ENCODE measurements at regions not wholly inside any gene's neighbourhood (a gene's known extent, or its start where the extent isn't known, plus 50 kb on each side); places are given as distances from the start of the nearest gene placed in this dataset.

DNA sequence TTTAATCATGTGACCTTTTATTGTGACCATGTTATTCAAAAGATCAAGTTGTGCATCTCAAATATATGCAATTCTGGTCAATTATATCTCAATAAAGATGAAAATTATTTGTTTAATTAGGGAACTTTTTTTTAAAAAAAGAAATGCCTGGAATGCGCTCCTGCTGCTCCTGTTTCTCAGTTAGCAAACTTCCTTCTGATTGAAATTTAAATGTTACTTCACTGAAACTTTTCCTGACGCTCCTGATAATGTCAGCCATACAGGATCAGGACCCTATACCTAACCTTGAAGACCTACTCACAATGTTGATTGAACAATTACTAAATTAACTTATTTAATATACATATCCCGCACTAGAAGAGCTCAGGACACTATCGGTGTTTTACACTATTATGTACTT is 190.4 kb downstream of the MACC1 start:
- no peak for FAIRE-seq

DNA sequence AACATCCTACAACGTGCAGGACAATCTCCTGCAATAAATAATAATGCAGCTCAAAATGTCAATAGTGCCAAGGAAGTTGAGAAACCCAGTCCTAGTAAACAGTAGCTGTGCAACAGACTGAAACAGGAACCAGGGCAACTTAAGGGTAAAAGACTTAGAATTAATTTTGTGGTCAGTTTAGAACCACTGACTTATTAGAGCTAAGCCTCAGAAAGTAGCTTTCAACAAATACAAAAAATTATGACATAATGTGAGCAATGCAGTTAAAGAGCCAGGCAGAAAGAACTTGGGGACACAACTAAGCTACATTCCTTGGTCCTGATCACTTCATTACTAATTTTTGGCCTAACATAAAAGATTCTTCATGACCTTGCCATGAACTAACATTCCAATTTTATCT is 195.4 kb downstream of the MACC1 start:
- peak; percentile 44 for DNase-seq (ENCODE audit: low spot score)
- peak; percentile 71 for FAIRE-seq

More for the DNA sequence above, 190.4 kb downstream of the MACC1 start:
- no peak for DNase-seq (ENCODE audit: low spot score)

DNA sequence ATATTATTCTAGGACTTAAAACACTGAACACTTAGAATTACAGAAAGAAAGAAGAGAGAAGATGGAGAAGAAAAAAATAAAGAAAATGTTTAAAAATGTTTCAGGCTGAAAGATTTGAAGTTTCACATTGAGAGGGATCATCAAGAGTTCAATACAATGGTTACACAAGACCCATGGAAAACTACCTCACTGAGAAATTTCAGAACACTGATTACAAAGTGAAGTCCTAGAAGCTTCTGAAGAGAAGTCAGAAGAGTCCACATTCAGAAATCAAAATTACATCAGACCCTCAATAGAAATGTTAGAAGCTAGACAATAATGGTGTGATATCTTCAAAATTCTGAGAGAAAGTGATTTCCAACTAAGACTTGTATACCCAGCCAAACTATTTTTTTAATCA is 196.1 kb downstream of the MACC1 start:
- FAIRE-seq (peak; percentile 5), DNase-seq (ENCODE audit: low spot score) (no peak)

DNA sequence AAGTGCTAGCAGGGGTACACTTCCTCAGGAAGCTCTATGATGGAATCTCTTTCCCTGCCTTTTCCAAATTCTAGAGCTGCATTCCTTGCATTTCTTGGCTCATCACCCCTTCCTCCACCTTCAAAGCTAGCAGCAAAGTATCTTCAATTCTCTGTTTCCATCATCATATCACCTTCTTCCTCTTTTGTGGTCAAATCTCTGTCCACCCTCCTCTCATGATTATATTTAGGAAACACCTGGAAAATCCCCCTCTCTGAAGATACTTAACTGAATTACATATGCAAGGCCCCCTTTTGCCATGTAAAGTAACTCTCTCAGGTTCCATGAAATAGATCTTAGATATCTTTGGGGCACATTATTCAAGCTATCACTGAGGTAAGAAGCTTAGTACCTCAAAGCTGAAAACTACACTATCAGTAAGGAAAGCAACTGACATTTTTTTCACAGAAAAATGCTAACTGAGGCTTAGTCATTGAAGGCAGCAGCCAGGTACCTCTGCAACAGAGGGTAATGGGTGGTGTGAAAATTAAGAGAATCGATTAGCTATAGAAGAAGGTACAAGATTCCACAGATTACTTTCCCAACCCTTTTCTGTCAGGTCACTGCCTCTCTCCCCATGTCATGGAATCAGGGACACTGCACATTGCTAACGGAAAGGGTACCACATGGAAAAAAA is 197.3 kb downstream of the MACC1 start:
- no peak for FAIRE-seq
- DNase-seq (ENCODE audit: low spot score) = no peak

DNA sequence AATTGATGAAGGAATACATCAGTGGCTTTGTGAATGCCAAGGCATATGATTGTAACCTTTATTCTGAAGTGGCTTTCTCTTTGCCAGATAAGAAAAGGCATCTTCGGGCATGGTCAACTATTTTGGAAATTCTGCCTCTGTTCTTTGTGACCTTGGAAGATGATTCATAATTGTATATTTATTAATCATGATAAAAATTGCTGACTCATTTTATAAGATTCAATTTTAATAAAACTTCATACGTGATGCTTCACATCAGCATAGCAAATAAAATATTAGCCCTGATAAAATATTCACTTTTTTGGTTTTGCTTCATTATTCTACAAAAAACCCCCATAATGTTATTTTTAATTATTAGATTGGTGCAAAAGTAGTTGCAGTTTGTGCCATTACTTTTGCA is 200.5 kb downstream of the MACC1 start:
- no peak for DNase-seq (ENCODE audit: low spot score)
- no peak for FAIRE-seq

DNA sequence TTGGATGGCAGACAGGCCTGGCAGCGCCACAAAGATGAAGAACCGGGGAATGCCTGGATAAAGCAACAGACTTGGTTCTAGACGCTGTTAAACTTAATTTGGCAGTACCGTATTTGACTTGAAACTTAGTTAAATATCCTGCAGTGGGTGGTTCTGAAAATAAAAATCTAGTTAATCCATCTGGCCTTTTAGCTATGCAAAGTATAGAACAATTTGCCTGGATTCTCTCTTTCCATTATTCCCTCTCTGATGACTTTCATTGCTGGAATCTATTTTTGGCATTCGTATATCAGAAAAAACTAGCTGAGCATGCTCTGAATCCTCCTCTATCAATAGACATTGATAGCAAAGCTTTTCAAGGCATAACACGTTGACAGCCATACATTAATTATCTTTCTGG is 203.6 kb downstream of the MACC1 start:
- no peak for FAIRE-seq

DNA sequence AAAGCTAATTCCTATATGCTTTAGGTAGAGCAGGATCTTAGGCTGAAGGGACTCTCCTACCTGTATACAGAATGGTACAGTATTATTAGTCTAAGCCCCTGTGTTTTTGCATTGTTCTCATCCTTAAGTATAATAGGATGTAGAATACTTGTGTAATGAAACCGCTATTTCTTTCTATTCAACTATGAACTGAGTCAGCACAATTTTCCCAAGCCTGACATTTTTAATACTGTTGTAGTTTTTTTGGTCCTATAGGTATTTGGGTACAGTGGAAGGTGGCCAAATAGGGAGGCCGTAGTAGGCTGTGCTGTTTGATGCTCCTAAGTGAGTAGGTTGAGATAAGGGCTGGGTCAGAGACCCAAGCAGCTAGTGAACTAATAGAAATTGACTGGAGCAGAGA is 205.1 kb downstream of the MACC1 start:
- FAIRE-seq = no peak
- no peak for DNase-seq (ENCODE audit: low spot score)

More for the DNA sequence above, 203.6 kb downstream of the MACC1 start:
- no peak for DNase-seq (ENCODE audit: low spot score)

DNA sequence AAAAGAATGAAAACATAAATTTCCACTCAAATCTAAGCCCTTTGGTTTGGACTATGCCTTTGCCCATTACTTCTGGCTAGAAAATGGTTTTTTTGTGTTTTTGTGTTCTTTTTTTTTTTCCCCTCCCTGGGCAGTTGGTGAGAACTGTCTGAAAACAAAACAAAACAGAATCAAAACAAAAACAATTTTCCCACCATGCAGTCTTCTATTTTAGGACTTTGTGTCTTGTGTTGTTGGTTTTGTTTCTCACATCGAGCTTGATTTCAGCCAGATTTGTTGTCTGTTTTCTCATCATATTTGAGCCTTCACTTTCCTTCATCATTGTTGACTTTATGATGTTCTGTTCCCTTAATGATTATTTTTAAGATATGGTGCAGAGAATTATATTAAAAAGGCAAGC is 206.3 kb downstream of the MACC1 start:
- no peak for FAIRE-seq
- DNase-seq (ENCODE audit: low spot score) = no peak

DNA sequence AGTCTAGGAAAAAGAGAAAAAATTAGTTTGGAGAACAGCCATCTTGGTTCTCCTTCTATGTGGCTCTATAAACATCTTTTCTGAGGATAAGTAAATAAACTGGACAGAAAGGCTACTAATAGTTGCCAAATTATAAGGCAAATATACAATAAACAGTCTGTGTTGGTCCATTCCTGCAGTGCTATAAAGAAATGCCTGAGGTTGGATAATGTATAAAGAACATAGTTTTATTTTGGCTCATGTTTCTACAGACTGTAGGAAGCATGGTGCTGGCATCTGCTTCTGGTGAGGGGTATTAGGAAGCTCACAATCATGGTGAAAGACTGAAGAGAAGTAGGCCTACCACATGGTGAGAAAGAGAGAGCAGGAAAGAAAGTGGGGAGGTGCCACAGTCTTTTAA is 209.7 kb downstream of the MACC1 start:
- FAIRE-seq (no peak), DNase-seq (ENCODE audit: low spot score) (no peak)

DNA sequence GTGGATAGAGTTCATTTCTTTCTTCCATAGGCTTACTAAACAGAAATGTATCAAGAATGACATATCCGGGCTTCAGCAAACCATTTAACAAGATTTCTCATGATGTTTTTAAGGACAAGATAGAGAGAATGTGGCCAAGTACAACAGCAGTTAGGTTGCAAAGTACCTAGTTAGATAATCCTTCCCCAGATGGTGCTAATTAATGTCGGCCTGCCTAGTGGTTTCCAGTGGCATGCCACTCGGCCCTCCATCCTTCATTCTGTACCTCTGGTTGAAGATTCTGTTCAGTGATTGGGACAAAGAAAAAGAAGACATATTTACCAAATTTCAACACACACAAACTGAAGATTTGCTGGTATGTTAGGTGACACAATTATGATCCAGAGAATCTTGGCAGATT is 212.1 kb downstream of the MACC1 start:
- no peak for FAIRE-seq
- DNase-seq (ENCODE audit: low spot score) = no peak

DNA sequence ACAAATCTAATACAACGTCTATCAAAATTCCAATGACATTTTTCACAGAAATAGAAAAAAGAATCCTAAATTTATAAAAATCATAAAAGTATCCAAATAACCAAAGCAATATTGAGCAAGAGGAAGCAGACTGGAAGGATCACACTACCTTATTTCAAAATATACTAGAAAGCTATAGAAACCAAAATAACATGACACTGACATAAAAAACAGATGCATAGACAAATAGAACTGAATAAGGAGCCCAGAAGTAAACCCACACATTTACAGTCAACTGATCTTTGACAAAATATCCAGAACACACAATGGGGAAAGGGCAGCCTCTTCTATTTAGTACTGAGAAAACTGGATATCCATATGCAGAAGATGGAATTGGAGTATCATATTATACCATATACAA is 217.5 kb downstream of the MACC1 start:
- DNase-seq (ENCODE audit: low spot score) = no peak
- no peak for FAIRE-seq

DNA sequence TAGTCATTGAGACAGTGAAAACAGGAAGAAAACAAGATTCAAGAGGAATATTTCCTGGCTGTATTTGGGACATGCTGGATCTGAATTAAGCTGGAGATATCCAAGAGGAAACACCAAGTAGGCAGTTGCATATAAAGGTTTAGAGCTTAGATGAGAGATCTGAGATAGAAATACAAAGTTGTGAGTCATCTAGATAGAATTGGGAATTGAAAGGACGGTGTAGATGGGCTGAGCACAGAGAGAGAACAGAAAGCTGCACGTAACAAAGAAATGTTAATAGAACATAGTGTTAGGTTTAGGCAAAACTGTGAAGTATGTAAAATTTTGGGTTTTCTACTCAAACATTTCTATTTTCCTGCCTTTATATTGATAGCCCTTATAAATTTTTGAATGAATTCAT is 218.5 kb upstream of the TMEM196 start:
- no peak for DNase-seq (ENCODE audit: low spot score)
- no peak for FAIRE-seq

DNA sequence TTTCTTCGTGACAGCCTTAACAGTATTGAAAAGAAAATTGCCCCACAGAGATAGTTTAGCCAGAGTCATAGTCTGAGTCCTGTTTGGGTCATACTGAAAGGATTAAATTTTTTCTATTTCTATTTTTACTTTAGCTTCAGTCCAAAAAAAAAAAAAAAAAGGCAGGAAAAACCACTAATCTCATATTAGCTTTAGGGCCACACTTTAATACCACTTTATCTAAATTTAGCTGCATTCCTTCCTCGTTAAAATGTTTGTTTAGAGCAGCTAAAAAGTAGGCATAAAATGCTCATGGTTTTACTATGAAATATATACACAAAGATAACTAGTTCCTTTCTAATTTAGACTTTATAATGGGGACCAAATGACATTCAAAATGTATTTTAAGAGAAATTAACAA is 216.5 kb upstream of the TMEM196 start:
- no peak for FAIRE-seq
- no peak for DNase-seq (ENCODE audit: low spot score)

DNA sequence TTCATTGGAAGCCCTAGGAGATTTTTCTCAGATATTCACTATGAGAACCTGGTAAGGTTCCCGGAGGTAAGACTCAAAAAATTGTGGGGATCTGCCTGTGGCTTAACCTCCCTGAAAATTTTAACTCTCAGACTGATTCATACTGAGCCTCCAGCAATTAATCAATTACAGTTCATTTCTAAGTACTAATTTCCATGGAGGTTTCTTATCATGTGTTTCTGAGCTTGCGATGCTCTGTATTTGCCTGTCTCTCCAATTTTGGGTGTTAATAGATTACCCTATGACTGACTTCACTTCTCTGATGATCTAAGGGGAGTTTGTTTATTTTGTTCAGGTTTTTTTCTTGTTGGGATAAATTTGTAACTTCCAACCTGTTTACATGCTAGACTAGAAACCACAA is 215.4 kb upstream of the TMEM196 start:
- FAIRE-seq (no peak), DNase-seq (ENCODE audit: low spot score) (no peak)

DNA sequence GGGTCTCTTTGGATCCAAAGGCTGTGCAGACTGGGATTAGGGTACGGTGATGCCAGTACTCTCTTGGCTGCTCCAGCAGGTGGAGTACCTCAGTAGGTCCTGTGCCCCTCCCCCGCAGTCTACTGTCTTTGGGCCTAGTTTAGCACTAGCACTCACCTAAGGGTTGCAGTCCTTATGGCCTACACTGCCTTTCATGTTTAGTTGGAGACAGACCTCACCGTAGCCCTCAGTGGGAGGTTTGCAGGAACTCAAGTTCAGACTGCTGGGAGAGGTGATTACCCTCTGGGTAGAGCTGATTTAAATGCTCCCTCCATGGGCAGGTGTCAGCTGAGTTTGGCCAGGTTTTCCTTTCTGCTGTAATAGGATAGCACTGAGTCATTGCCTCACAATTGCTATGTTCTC is 210.8 kb upstream of the TMEM196 start:
- DNase-seq (ENCODE audit: low spot score) = no peak
- no peak for FAIRE-seq

DNA sequence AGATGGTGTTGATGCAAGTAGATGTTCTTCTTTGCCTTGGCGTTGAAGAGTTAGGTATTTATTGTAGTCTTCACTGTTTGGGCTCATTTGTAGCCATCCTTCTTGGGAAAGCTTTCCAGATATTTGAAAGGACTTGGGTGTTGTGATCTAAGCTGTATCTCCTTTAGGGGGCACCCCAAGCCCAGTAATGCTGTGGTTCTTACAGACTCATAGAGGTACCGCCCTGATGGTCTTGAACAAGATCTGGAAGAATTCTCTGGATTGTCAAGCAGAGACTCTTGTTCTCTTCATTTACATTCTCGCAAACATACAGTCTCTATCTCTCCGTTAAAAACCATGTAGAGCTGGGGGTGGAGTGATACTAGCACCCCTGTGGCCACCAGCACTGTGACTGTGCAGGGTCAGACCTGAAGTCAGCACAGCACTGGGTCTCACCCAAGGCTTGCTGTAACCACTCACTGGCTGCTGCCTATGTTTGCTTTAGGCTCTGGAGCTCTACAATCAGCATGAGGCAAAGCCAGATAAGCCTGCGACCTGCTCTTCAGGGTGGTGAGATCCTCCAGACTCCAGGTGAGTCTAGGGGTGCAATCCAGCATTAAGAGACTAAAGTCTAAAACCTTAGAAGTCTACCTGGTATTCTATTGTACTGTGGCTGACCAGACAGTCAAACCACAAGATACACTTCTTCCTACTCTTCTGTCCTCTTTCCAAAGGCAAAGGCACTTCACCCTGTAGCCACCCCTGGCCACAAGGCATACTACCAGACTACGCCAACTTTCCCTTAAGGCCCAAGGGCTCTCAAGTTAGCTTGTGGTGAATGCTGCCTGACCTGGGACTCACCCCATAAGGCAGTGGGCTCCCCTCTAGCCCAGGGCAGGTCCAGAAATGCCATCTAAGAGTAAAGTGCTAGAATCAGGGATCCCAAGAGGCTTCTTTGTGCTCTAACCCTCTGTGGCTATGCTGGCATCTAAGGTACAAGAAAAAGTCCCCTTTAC is 209.7 kb upstream of the TMEM196 start:
- FAIRE-seq = no peak
- DNase-seq (ENCODE audit: low spot score) = no peak

DNA sequence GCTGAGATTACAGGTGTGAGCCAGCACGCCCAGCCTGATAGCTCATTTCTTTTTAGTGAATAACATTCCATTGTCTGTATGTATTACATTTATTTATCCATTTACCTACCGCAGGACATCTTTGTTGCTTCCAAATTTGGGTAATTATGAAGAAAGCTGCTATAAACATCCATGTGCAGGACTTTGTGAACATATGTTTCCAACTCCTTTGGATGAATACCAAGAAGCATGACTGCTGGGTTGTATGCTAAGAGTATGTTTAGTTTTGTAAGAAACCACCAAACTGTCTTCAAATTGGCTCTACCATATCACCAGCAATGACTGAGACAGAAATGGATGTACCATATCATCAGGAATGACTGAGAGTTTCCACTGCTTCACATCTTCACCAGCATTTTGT is 200.2 kb upstream of the TMEM196 start:
- FAIRE-seq (no peak), DNase-seq (ENCODE audit: low spot score) (no peak)

DNA sequence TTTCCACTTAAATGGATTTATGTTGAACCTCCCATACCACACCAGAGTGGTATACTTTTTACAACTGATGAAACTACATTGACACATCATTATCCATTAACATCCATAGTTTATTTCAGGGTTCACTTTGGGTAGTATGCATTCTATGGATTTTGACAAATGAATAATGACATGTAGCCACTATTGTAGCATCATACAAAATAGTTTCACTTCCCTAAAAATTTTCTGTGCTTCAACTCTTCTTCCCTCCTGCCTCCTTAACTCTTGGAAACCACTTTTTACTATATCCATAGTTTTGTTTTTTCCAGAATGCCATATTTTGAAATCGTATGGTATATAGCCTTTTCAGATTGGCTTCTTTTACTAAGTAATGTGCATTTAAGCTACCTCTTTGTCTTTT is 199.5 kb upstream of the TMEM196 start:
- DNase-seq (ENCODE audit: low spot score) = no peak
- FAIRE-seq = no peak

DNA sequence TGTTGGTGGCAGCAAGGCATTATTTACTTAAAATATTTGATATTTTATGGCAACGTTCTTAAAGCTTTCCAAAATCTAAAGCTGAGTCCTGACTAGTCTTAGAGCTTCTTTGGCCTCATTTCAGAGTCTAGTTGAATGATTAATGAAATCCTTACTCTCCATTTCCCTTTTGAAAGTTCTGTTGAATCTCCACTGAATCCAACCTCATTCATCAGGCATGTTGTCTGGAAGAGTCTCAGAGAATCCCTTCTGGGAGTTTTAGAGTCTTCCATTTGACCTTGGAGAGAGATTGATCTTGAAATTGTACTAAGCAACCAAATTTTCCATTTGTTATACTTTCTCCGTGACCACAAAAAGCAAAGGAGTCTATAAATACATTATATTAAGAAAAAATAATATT is 198.5 kb upstream of the TMEM196 start:
- DNase-seq (ENCODE audit: low spot score) = peak; percentile 18
- no peak for FAIRE-seq

DNA sequence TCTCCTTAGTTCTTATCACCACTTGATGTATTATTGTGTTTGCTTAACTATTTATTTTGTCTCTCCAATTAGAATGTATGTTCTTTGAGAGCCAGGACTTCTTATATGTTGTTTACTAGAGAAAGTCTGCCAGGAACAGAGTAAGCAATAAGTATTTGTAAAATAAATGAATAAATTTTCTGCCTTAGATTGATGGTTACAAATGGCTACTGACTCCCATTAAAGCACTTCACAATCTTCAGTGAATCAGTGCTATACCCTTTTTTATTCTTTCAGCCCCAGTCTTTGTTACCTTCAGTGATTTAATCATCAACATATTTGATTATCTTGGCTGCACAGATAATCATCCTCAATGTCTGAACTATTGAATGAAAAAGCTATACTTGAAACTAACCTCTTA is 197.1 kb upstream of the TMEM196 start:
- FAIRE-seq (no peak), DNase-seq (ENCODE audit: low spot score) (no peak)

DNA sequence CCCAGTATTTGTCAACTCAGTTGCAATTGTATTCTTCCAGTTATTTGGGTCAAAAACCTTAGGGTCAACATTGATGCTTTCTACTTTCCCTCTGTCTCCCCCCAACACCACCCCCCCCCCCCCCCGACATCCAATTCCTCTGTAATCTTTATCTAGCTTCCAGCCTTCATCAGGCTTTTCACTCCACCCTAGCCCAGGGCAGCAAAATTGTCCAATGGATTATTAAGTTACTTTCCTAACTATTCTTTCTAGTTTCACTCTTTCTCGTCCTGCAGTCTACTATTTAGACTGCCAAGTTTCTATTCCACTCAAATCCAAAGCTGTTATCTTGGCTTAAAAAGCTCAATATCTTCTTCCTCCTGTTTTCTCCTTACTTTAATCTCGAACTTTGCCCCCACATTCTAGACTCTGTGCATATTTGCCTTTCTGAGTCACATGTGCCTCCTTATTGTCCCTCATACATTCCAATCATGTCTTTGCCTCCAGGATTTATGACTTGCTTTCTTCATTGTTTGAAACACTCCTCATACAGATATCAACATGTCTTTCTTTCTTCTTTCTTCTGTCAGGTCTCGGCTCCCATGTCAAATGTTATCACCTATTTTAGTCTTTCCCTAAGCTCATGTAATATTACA is 196.6 kb upstream of the TMEM196 start:
- DNase-seq (ENCODE audit: low spot score) (peak; percentile 81), FAIRE-seq (peak; percentile 87)

DNA sequence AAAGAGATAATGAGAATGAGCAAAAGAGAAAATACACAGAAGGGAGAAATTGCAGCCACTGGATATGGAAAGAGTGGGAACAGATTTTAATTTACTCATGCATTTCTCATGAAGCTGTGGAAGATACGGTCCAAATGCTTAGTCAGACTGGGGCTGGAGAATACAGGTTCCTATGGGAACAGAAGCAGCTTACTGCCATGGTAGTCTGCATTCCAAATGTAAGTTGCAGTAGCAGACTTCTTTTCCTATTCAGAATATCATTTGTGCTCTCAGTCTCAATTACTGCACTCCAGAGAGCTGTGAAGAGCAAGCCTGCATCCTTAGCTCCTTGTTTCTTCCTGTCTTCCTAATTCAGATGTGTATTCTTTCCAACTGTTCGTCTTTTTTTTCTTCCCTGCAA is 190.8 kb upstream of the TMEM196 start:
- FAIRE-seq (peak; percentile 44), DNase-seq (ENCODE audit: low spot score) (peak; percentile 43)
